Suprapubic skin (tissue), 4 donors: ENCODE measurements at regions not wholly inside any gene's neighbourhood (a gene's known extent, or its start where the extent isn't known, plus 50 kb on each side); places are given as distances from the start of the nearest gene placed in this dataset.
"Not testable (repeated sequence)": the region's sequence is repeated elsewhere in the genome, so short reads cannot be mapped to it uniquely, and the experiment has no call there.

Experiments
- DNase-seq, 2 donors: peaks; one replicate each; pipeline ENCODE4 v3.0.0-alpha.2; 2019; ENCODE audit warnings: low spot score in 2 of 2
- H3K27ac ChIP-seq: fragments of 200-600 bp; sonication (generic); one replicate; pipeline ENCODE4 v1.5.1; 2019
- H3K27me3 ChIP-seq: fragments of 200-600 bp; sonication (generic); one replicate; pipeline ENCODE4 v1.5.1; 2019
- H3K36me3 ChIP-seq: fragments of 200-600 bp; sonication (generic); one replicate; pipeline ENCODE4 v1.5.1; 2019
- H3K4me1 ChIP-seq: fragments of 200-600 bp; sonication (generic); one replicate; pipeline ENCODE4 v1.5.1; 2019
- H3K4me3 ChIP-seq: fragments of 200-600 bp; sonication (generic); one replicate; pipeline ENCODE4 v1.5.1; 2019; ENCODE audit warnings: mild to moderate bottlenecking
- H3K9me3 ChIP-seq: fragments of 200-600 bp; sonication (generic); one replicate; pipeline ENCODE4 v1.5.1; 2019
- CTCF ChIP-seq, 2 donors: fragments of 200-600 bp in 1 of 2; fragments of 450-650 bp in 1 of 2; sonication (generic) in 1 of 2; IDR thresholded peaks; one replicate each; pipeline ENCODE4 v1.5.1; 2016 to 2019; ENCODE audit warnings: antibody characterized with exemption in 2 of 2, mild to moderate bottlenecking in 1 of 2, moderate library complexity in 1 of 2
- EP300 ChIP-seq: sonication (generic); formaldehyde crosslinking; IDR thresholded peaks from one replicate; pipeline ENCODE4 v1.6.1; 2017; ENCODE audit warnings: antibody characterized with exemption
- POLR2A ChIP-seq, 2 donors: fragments of 450-650 bp; IDR thresholded peaks; one replicate each; pipeline ENCODE4 v1.6.1; 2017; ENCODE audit warnings: antibody characterized with exemption in 2 of 2, mild to moderate bottlenecking in 2 of 2, moderate library complexity in 2 of 2
- POLR2AphosphoS5 ChIP-seq, 3 donors: sonication (generic); formaldehyde crosslinking; IDR thresholded peaks; one replicate each; pipeline ENCODE4 v1.6.1; 2017; ENCODE audit warnings: antibody characterized with exemption in 3 of 3
- whole genome bisulfite sequencing: methylation state at CpG from one replicate; pipeline ENCODE4 v1.1.5; 2018; 5-methylcytosine and 5-hydroxymethylcytosine counted together

GRCh38 chr6:811191-811590, 118.3 kb upstream of the EXOC2 start:
- no peak for TF ChIP-seq POLR2AphosphoS5 (IDR thresholded peaks at IDR 0.05)
- TF ChIP-seq CTCF (IDR thresholded peaks at IDR 0.05), result no peak
- TF ChIP-seq POLR2A (IDR thresholded peaks at IDR 0.05), result no peak
- no peak for TF ChIP-seq EP300
- H3K9me3 ChIP-seq, result no peaks in the 10 kb centered on the region
- no peaks in the 10 kb centered on the region for H3K4me1 ChIP-seq
- H3K27me3 ChIP-seq, result no peaks in the 10 kb centered on the region
- DNase-seq, result no peak
- no peaks in the 10 kb centered on the region for H3K36me3 ChIP-seq
- no peak overlapping the region for H3K27ac ChIP-seq
- H3K4me3 ChIP-seq, result no peak overlapping the region
- 79% methylated on average over 1 of the region's 1 CpG for WGBS

GRCh38 chr6:804771-805170, 111.8 kb upstream of the EXOC2 start:
- Histone ChIP-seq H3K4me3 (no peak overlapping the region), H3K4me1 (no peaks in the 10 kb centered on the region), H3K9me3 (no peaks in the 10 kb centered on the region), H3K36me3 (no peaks in the 10 kb centered on the region), H3K27ac (no peak overlapping the region), H3K27me3 (peaks cover 5% of the 10 kb centered on the region)
- no peak for DNase-seq
- TF ChIP-seq POLR2AphosphoS5 (IDR thresholded peaks at IDR 0.05) (no peak), EP300 (no peak), POLR2A (IDR thresholded peaks at IDR 0.05) (no peak), CTCF (IDR thresholded peaks at IDR 0.05) (no peak)
- 100% methylated on average over 10 of the region's 10 CpGs for WGBS

- Histone ChIP-seq H3K36me3 (no peaks in the 10 kb centered on the region), H3K4me3 (no peak overlapping the region), H3K4me1 (no peaks in the 10 kb centered on the region), H3K27me3 (peaks cover 5% of the 10 kb centered on the region), H3K9me3 (no peaks in the 10 kb centered on the region), H3K27ac (no peak overlapping the region)
- 95% methylated on average over 12 of the region's 13 CpGs for WGBS
- no peak for DNase-seq
- TF ChIP-seq POLR2AphosphoS5 (IDR thresholded peaks at IDR 0.05), result no peak
- no peak for TF ChIP-seq CTCF (IDR thresholded peaks at IDR 0.05)
- TF ChIP-seq POLR2A (IDR thresholded peaks at IDR 0.05), result no peak
- TF ChIP-seq EP300, result no peak
These were observed 111.4 kb upstream of the EXOC2 start for GRCh38 chr6:804317-804716.

GRCh38 chr6:803191-803977, 110.4 kb upstream of the EXOC2 start:
- Histone ChIP-seq H3K9me3 (no peaks in the 10 kb centered on the region), H3K27ac (no peak overlapping the region), H3K4me1 (no peaks in the 10 kb centered on the region), H3K36me3 (no peaks in the 10 kb centered on the region), H3K27me3 (peaks cover 5% of the 10 kb centered on the region), H3K4me3 (no peak overlapping the region)
- no peak for DNase-seq
- WGBS, result 90% methylated on average over 11 of the region's 11 CpGs
- TF ChIP-seq POLR2A (IDR thresholded peaks at IDR 0.05) (no peak), CTCF (IDR thresholded peaks at IDR 0.05) (no peak), POLR2AphosphoS5 (IDR thresholded peaks at IDR 0.05) (no peak)

- WGBS, result 72% methylated on average over 9 of the region's 9 CpGs
- no peak for TF ChIP-seq POLR2AphosphoS5 (IDR thresholded peaks at IDR 0.05)
- TF ChIP-seq EP300, result no peak
- TF ChIP-seq POLR2A (IDR thresholded peaks at IDR 0.05), result no peak
- no peak for TF ChIP-seq CTCF (IDR thresholded peaks at IDR 0.05)
- H3K4me1 ChIP-seq, result no peaks in the 10 kb centered on the region
These were observed 109.8 kb upstream of the EXOC2 start for GRCh38 chr6:802701-803100.

GRCh38 chr6:802223-802622, 109.3 kb upstream of the EXOC2 start:
- not testable (repeated sequence) for H3K27ac ChIP-seq, DNase-seq, H3K4me1 ChIP-seq, H3K4me3 ChIP-seq, H3K27me3 ChIP-seq, H3K9me3 ChIP-seq, H3K36me3 ChIP-seq
- WGBS, result 85% methylated on average over 10 of the region's 10 CpGs

More at GRCh38 chr6:802701-803100, 109.8 kb upstream of the EXOC2 start:
- Histone ChIP-seq H3K9me3 (no peaks in the 10 kb centered on the region), H3K4me3 (no peak overlapping the region), H3K27ac (no peak overlapping the region), H3K36me3 (no peaks in the 10 kb centered on the region), H3K27me3 (peaks cover 5% of the 10 kb centered on the region)
- DNase-seq, result no peak
